A204.1 (cell line): ENCODE measurements at regions not wholly inside any gene's neighbourhood (a gene's known extent, or its start where the extent isn't known, plus 50 kb on each side); places are given as distances from the start of the nearest gene placed in this dataset.
A peak's percentile ranks its signal among the peaks of the same experiment; 100 is the strongest.
"Not testable (repeated sequence)": the region's sequence is repeated elsewhere in the genome, so short reads cannot be mapped to it uniquely, and the experiment has no call there.

Source experiments
- FAIRE-seq: peaks from 2 replicates; lab custom pipeline; 2012; peaks lifted over from hg19 to GRCh38; lab: Jason Lieb, UNC

DNA sequence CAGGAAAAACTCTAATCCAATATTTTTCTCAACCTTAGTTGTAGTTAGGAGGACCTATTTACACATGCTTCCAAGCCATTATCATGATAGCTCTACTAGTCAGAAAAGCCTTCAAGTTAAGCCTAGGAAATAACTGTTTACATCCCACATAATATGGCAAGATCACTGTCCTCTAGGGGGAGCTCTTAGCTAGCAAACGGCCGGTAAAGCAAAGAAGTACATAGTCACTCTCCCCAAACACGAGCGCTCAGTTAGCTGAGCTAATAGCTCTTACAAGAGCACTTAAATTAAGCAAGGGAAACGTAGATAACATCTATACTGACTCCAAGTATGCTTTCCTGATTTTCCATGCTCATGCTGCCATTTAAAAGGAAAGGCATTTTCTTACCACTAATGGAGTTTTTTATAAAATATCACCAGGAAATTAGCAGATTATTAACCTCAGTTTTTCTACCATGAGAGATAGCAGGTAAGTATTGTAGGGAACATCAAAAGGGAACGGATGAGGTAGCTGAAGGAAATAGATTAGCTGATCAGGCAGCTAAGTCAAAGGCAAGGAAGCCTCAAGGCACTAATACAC lies 100.6 kb upstream of the PABPC3 start:
- peak; percentile 97 for FAIRE-seq

DNA sequence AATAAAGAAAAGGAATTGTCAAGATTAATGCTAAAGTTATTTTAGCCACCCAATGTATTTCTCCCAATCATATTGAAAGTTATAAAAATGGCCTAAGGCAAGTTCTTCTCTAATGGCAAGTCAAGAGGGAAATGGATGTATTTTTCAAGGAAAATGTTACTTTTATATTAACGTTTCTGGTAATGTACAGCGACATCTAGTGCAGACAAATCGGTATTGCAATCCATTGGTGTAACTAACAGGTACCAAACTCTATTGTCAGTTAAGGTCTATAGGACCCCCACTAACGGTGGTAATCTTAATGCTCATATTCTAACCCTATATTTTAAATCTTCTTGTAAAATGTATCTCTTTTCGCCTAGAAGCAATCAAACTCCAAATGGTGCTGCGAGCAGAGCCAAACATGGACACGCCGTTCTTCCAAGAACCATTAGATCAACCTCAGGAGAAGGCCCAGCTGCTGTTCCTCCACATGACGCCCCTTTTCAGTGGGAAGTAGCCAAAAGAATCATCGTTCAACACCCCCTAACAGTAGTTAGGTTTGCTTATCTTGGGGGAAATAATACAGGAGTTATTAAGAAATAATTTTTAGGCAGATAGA lies 98.5 kb upstream of the PABPC3 start:
- FAIRE-seq, result peak; percentile 97

DNA sequence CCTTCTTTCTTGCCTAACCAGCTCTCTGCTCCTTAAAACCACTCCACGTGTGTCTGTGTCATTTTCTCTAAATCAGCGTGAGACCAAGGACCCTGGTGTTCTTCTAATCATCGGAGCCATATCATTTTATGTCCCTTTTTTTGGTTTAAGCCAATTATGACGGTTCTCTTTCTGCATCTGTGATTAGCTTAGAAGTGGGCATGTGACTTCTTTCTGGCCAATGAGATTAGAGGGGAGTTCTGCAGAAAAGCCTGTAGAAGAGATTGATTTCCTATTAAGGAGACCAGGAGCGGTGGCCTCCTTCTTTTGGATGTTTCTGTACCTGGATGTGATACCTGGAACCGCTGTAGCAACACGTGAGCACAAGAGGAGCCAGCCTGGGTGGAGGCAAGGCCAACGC lies 97.5 kb upstream of the PABPC3 start:
- no peak for FAIRE-seq

DNA sequence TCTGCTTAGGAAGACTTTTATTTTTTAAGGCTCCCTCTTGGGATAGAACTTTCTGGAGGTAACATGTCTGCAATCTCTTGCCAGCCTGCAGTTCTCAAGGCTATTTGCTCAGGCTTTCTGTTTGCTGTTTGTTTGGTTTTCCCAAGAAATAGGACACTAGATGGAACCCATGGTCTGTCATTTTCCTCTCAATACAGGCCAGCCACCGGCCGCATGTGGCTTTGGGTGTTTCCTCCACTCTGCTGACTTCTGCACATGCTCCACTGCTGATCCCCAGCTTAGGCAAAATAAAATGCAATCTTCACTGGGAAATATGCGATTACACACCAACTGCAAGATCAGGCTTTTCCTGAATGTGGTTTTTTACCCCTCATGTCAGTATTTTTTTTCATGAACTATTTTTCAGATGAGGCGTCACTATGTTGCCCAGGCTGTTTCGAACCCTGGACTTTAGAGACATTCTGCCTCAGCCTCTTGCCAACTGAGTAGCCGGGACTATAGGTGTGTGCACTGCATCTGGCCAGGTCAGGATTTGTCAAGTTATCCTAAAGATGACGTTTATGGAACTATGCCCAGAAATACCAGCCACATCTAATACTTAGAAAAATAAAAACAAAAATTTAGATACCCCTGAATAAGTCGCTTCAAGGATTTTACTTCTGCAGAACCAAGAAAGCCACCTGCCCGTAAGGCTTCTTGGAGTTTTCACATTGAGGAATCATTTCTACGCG lies 94.3 kb upstream of the PABPC3 start:
- FAIRE-seq, result no peak

DNA sequence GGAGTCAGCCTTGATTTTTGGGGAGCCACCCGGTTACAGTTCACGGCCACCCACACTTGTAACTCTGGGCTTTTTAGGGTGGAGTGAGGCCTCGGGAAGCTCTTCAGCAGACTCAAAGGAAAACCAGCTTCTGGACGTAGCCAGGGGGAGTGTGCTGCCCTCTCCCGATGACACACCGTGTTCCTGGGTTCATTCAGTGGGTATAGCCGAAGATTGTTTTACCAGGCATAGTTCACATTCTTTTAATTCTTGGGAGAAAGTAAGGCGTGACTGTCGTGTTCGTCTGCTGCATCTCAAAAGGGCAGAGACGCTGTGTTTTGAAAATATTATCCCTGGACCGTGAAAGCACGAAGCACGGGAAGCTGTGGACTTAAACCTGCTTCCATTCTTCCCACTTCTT lies 93.6 kb upstream of the PABPC3 start:
- FAIRE-seq, result not testable (repeated sequence)

DNA sequence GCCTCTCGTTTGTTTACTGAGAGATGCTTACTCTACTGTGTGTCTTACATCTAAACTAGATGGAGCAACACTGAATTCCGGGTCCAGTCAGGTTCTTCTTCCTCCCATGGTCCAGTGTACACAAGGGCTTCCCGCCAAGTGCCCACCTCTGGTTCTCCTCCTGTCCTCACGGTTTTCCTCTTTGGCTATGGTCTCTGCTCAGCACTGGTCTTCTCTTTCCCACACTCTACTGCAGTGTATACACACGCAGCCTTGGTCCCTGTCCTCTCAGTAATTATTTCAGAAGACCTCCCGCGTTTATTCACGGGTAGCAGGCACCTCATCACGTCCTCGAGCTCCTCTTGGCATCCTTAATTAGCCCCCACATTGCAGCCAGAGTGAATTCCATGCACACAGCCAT lies 91.4 kb upstream of the PABPC3 start:
- FAIRE-seq, result not testable (repeated sequence)

DNA sequence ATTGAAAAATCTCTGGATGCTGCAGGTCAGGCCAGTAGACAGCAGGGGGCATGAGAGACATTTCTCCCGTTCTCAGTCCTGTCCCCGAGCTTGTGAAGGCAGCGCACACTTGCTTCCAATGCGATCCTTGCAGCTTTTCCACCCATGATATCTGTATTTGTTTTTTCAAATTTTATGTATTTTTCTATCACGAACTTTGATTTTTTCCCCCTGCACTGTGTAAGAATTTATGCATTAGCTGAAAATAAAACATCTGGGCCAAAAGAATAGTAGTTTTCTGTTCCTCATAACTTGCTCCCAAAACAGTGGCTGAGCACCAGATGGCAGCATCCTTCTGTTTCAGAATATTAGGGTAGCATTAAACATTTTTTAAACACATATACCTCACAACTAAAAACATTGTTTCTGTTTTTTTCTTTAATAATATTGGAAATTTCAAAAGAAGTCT lies 90.9 kb upstream of the PABPC3 start:
- peak; percentile 95 for FAIRE-seq

DNA sequence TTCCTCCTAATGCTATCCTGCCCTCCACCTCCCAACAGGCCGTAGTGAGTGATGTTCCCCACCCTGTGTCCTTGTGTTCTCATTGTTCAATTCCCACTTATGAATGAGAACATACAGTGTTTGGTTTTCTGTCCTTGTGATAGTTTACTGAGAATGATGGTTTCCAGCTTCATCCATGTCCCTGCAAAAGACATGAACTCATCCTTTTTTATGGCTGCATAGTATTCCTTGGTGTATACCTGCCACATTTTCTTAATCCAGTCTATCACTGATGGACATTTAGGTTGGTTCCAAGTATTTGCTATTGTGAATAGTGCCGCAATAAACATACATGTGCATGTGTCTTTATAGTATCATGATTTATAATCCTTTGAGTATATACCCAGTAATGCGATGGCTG lies 88.5 kb upstream of the PABPC3 start:
- FAIRE-seq, result not testable (repeated sequence)

DNA sequence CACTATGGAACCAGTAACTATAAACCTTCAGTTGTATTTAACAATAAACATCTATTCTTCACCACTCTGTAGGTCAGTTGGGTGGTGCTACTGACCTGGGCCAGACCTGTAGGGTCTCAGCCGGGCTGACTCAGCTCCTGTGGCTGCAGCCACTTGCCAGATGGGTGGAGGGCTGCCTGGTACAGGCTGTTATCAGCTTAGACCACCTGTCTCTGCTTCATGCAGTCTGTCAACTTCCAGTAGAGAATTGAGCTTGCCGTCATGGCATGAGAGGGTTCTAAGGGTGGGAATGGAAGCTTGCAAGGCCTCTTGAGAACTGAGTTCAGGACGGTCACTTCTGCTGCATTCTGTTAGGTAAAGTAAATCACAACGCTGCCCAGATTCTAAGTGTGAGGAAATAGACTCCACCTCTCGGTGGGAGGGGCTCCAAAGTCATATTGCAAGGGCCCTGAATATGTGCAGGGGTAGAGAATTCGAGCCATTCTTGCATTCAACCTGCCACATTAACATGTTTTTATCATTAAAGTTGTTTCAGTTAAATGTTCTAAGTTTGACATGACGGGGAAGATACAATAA lies 81.5 kb upstream of the PABPC3 start:
- not testable (repeated sequence) for FAIRE-seq

DNA sequence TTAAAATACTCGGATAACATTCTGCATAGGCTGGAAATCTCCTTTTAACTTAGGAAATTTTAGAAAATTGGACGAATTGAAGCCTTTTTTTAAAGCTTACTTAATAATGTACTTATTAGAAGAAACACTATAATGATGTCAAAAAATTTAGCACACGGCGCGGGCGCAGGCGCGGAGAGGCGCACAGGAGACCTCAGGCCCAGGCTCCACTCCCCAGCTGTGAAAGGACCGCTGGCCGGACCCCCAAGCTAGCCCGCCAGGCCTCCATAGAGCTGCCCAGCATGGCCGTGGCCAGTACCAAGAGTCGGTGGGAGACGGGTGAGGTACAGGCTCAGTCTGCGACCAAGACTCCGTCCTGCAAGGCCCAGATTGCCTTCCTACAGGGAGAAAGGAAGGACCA lies 78.8 kb upstream of the PABPC3 start:
- FAIRE-seq, result not testable (repeated sequence)

DNA sequence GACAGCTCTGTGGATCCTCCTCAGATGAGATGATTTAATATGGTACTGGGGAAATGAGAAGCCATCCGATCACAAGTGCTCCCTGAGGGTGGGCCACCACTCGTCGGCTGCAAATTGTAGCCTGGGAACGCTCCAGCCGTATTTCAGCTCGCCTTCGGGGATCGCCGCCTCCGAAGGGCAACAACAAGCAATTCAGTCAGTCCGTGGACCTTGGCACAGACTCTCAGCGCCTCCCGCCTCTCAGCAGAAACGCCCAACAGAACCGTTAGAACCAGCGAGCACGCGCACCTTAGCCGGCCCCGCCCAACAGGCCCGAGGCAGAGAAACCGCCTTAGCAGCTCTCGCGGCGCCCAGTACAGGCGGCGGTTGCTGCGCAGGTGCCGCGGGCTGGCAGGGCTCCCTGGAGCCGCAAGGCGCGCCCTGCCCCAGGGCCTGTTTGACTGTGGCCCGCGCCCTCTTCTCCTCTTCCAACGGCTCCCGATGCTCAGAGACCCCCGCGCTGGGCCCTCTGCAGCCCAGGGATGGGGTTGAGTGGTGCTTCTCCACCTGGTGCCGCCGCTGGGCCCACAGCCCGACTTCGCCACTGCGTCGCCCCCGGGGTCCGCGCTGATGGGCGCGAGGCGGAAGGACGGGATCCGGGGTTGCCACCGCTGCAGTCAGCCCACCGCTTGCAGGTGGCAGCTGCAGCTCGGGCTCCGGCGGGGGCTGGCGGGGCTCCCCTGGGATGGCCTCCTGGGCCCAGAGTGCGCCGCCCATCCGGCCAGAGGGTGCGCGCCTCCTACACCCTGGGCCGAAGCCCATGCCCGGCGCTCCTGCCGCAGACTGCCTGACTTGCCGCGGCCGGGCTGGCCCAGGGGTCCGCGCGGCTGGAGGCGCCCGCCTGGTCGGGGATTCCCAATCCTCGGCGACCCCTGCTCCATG lies 77.9 kb upstream of the PABPC3 start:
- FAIRE-seq, result not testable (repeated sequence)

DNA sequence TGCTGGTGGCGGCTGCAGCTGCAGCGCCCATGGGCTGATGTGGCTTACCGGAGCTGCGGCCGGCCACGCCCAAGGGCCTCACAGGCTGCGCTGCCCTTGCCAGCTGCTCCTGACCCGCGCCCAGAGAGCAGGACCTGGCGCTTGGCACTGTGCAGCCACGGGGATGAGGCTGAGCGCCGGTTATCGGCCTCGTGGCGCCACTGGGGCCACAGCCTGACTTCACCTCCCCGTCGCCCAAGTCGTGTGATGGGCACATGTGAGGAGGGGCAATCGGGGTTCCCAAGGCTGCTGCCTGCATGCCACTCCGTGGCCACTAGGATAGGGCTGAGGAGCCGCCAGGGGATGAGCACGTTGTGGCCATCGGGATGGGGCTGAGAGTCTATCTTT lies 77.2 kb upstream of the PABPC3 start:
- no peak for FAIRE-seq

DNA sequence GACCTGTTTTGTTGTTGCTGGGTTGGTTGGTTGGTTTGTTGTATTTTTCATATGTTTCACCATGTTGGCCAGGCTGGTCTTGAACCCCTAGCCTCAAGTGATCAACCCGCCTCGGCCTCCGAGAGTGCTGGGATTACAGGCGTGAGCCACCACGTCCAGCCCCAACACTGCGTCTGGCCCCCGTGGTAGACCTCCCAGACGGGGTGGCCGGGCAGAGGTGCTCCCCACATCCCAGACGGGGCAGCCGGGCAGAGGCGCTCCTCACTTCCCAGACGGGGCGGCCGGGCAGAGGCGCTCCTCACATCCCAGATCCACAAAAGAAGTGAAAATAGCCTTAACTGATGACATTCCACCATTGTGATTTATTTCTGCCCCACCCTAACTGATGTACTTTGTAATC lies 76.2 kb upstream of the PABPC3 start:
- FAIRE-seq, result not testable (repeated sequence)

DNA sequence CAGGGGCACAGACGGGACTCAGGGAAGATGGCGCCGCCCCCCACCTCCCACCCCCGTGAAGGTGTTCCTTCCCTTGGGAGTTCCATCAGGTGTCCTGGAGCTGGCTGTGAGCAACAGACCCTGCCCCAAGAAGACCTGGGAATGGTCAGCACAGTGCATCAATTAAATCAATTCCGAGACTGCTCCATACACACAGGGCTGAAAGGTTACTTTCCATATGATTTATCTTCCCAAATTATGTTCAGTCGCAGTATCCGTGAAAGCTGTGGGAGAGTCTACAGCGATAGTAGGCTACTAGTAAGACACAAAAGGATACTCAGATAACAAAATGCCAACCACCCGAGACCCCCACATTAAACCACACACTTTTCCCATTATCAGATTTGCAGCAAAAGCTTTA lies 71.8 kb upstream of the PABPC3 start:
- FAIRE-seq, result no peak

DNA sequence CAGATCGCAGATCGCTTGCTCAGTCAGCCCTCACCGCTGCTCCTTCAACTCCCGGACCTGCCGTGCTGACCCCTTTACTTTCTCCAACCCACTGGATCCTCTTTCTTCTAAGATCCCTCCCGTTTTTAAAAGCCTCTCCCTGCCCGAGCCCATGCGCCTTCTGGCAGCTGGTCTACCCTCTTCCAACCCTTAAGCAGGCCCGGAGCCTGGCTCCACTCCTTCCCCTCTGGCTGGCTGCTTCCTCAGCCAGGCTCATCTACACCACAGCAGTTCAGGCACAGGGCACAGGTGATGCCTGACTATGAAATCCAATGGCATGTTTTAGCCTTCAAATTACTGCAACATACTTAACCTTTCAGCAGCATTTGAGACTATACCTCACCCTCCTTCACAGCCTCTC lies 63.8 kb upstream of the PABPC3 start:
- FAIRE-seq, result no peak

DNA sequence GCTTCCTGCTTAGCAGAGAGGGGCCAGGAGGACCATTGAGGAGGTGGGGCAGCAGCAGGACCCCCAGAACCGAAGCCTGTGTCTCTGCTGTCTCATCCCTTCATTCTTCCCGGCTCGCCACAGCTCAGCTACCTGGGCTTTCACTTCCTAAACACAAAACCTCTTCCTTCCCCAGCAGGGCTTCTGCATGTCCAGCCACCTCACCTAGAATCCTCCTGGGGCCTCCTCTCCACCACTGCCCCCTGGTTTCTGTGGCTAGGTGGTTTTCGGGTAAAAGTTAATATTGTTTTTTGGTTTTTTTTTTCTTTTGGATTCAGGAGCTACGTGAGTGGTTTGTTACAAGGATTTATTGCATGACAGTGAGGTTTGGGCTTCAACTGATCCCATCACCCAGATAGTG lies 61.8 kb upstream of the PABPC3 start:
- FAIRE-seq, result no peak

DNA sequence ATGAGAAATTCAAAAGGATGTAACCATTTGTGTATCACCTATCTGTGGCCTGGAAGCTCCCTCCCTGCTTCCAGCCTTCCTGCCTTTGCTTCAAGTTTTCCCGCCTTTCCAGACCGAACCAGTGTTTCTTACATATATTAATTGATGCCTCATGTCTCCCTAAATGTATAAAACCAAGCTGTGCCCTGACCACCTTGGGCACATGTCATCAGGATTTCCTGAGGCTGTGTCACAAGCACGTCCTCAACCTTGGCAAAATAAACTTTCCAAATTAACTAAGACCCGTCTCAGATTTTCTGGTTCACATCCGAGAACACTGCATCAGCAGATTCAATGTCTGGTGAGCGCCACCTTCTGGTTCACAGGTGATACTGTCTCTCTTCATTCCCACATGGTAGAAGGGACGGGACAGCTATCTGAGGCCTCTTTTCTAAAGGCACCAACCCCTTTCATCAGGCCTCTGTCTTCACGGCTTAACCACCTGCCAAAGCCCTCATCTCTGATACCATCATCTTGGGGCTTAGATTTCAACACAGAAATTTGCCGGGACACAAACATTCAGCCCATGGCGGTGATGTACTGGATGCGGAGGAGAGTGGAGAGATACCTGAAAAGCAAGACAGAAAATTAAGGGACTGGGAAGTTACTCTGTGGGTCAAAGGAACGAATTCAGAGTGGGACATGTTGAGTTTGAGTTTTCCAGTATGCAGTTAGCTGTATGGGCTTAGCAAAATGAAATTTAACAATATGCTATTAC lies 58.7 kb upstream of the PABPC3 start:
- peak; percentile 39 for FAIRE-seq

DNA sequence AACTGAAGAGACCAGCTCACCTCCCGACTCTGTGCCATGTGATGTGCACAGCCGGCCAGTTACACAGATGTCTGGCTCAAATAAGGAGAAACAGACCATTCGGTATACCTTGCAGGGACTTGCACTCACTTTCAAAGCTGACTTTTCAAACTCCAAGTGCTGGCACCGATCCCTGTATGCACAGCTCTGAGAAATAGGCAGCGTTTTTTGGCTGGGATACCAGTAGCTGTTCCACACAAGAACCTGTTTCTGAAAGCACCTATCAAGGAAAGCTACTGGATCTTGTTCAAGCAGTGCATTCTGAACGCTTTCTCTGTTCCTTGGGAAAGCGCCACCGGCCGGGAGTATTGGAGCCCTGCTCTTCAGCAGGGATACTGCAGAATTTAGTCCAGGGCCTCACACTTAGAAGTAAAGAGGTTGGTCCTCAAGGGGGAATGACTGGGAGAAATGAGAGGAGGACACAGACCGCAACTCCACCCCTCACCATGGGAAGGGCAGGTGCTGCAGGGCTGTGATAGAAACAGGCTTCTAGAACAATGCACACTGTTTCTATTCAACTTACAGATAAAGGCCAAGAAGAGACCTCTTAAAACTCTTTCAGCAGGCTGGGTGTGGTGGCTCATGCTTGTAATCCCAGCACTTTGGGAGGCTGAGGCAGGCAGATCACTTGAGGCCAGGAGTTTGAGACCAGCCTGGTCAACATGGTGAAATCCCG lies 53.6 kb upstream of the PABPC3 start:
- FAIRE-seq, result no peak

DNA sequence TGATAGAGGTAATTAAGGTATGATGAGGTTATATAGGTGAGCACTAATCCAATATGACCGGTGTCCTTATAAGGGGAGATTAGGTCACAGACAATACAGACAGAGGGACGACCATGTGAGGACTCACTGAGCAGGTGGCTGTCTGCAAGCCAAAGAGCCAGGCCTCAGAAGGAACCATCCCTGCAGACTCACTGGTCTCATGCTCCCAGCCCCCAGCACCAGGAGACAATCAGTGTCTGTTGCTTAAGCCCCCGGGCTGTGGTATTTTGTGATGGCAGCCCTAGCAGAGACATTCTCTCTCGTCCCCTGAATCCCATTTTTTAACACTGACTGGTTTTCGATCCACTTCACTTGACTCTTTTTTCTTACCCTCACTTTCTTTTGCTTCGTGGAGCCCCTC lies 51.9 kb upstream of the PABPC3 start:
- no peak for FAIRE-seq
